ENCODE measurements at regions not wholly inside any gene's neighbourhood (a gene's known extent, or its start where the extent isn't known, plus 50 kb on each side); places are given as distances from the start of the nearest gene placed in this dataset.

GRCh38 chr18:78813936-78814710, 165.5 kb upstream of the SALL3 start:
- no peaks in the 10 kb centered on the region for H3K9me3 ChIP-seq
- no peaks in the 10 kb centered on the region for H3K36me3 ChIP-seq (ENCODE audit: low read depth, missing control alignments)
- no peak for DNase-seq
- TF ChIP-seq CTCF (IDR thresholded peaks at IDR 0.05) (no peak), POLR2A (IDR thresholded peaks at IDR 0.05) (no peak)
- H3K27me3 ChIP-seq = no peaks in the 10 kb centered on the region
- H3K4me3 ChIP-seq = no peak overlapping the region
- no peak overlapping the region for H3K27ac ChIP-seq
- intact Hi-C loops (cut with DNase I; ENCODE audit: low total_unique reads) = no loop called here
- H3K4me1 ChIP-seq = no peaks in the 10 kb centered on the region
- 40 to 42% methylated on average over 24 of the region's 24 CpGs for WGBS, 2 donors

- no peaks in the 10 kb centered on the region for H3K27me3 ChIP-seq
- TF ChIP-seq POLR2A (IDR thresholded peaks at IDR 0.05) (no peak), CTCF (IDR thresholded peaks at IDR 0.05) (no peak)
- no peak overlapping the region for H3K4me3 ChIP-seq
- intact Hi-C loops (cut with DNase I; ENCODE audit: low total_unique reads) = no loop called here
- 55 to 64% methylated on average over 12 to 14 of the region's 14 CpGs for WGBS, 2 donors
- DNase-seq = no peak
- no peak overlapping the region for H3K27ac ChIP-seq
- H3K36me3 ChIP-seq (ENCODE audit: low read depth, missing control alignments) = no peaks in the 10 kb centered on the region
- no peaks in the 10 kb centered on the region for H3K4me1 ChIP-seq
- H3K9me3 ChIP-seq = no peaks in the 10 kb centered on the region
These were observed 164.9 kb upstream of the SALL3 start for GRCh38 chr18:78814766-78815165.

- 88 to 95% methylated on average over 15 of the region's 15 CpGs for WGBS, 2 donors
- Histone ChIP-seq H3K27ac (no peak overlapping the region), H3K36me3 (ENCODE audit: low read depth, missing control alignments) (no peaks in the 10 kb centered on the region), H3K9me3 (no peaks in the 10 kb centered on the region), H3K4me3 (no peak overlapping the region), H3K4me1 (no peaks in the 10 kb centered on the region), H3K27me3 (no peaks in the 10 kb centered on the region)
- TF ChIP-seq POLR2A (IDR thresholded peaks at IDR 0.05) (no peak), CTCF (IDR thresholded peaks at IDR 0.05) (no peak)
- intact Hi-C loops (cut with DNase I; ENCODE audit: low total_unique reads) = no loop called here
- no peak for DNase-seq
These were observed 163.5 kb upstream of the SALL3 start for GRCh38 chr18:78816114-78816513.

GRCh38 chr18:78816916-78817315, 162.7 kb upstream of the SALL3 start:
- intact Hi-C loops (cut with DNase I; ENCODE audit: low total_unique reads) = no loop called here
- no peak overlapping the region for H3K4me3 ChIP-seq
- no peak overlapping the region for H3K27ac ChIP-seq
- DNase-seq = no peak
- no peak for TF ChIP-seq CTCF (IDR thresholded peaks at IDR 0.05)
- no peak for TF ChIP-seq POLR2A (IDR thresholded peaks at IDR 0.05)
- WGBS, 2 donors = 91 to 95% methylated on average over 13 to 21 of the region's 21 CpGs
- no peaks in the 10 kb centered on the region for H3K4me1 ChIP-seq
- no peaks in the 10 kb centered on the region for H3K36me3 ChIP-seq (ENCODE audit: low read depth, missing control alignments)
- H3K27me3 ChIP-seq = no peaks in the 10 kb centered on the region
- H3K9me3 ChIP-seq = no peaks in the 10 kb centered on the region

- intact Hi-C loops (cut with DNase I; ENCODE audit: low total_unique reads) = no loop called here
- no peaks in the 10 kb centered on the region for H3K27me3 ChIP-seq
- no peak for DNase-seq
- no peak overlapping the region for H3K27ac ChIP-seq
- TF ChIP-seq CTCF (IDR thresholded peaks at IDR 0.05) (no peak), POLR2A (IDR thresholded peaks at IDR 0.05) (no peak)
- 93 to 94% methylated on average over 5 of the region's 5 CpGs for WGBS, 2 donors
- no peaks in the 10 kb centered on the region for H3K4me1 ChIP-seq
- no peaks in the 10 kb centered on the region for H3K36me3 ChIP-seq (ENCODE audit: low read depth, missing control alignments)
- no peak overlapping the region for H3K4me3 ChIP-seq
- H3K9me3 ChIP-seq = no peaks in the 10 kb centered on the region
These were observed 161.1 kb upstream of the SALL3 start for GRCh38 chr18:78818495-78818894.
